ENCODE measurements at regions not wholly inside any gene's neighbourhood (a gene's known extent, or its start where the extent isn't known, plus 50 kb on each side); places are given as distances from the start of the nearest gene placed in this dataset.
"Not testable (repeated sequence)": the region's sequence is repeated elsewhere in the genome, so short reads cannot be mapped to it uniquely, and the experiment has no call there.

GRCh38 chr13:72657379-72657778 is 70.0 kb downstream of the MZT1 start:
- no peak for DNase-seq

- DNase-seq, result no peak
These were observed 71.1 kb downstream of the MZT1 start for GRCh38 chr13:72656357-72656756.

GRCh38 chr13:72653506-72653905 is 73.9 kb downstream of the MZT1 start:
- DNase-seq, result no peak

GRCh38 chr13:72652681-72653080 is 74.7 kb downstream of the MZT1 start:
- DNase-seq, result no peak

GRCh38 chr13:72651144-72651543 is 76.3 kb downstream of the MZT1 start:
- no peak for DNase-seq

GRCh38 chr13:72650051-72650700 is 77.3 kb downstream of the MZT1 start:
- DNase-seq, result no peak

GRCh38 chr13:72648513-72649065 is 78.8 kb downstream of the MZT1 start:
- DNase-seq, result no peak

- no peak for DNase-seq
These were observed 80.0 kb downstream of the MZT1 start for GRCh38 chr13:72647422-72647821.

GRCh38 chr13:72645521-72645920 is 81.9 kb downstream of the MZT1 start:
- DNase-seq, result no peak

GRCh38 chr13:72643311-72643989 is 84.0 kb downstream of the MZT1 start:
- peak; percentile 0 to 35 (median 6) for DNase-seq

GRCh38 chr13:72639377-72639776 is 88.1 kb downstream of the MZT1 start:
- no peak for DNase-seq

- no peak for DNase-seq
These were observed 89.2 kb downstream of the MZT1 start for GRCh38 chr13:72638059-72638815.

GRCh38 chr13:72637561-72637960 is 89.9 kb downstream of the MZT1 start:
- no peak for DNase-seq

- DNase-seq, result no peak
These were observed 92.6 kb downstream of the MZT1 start for GRCh38 chr13:72634859-72635258.

- DNase-seq, result no peak
These were observed 104.9 kb downstream of the MZT1 start for GRCh38 chr13:72622546-72622945.

- DNase-seq, result no peak
These were observed 106.6 kb downstream of the MZT1 start for GRCh38 chr13:72620874-72621273.

GRCh38 chr13:72617951-72618350 is 109.5 kb downstream of the MZT1 start:
- no peak for DNase-seq

- no peak for DNase-seq
These were observed 110.2 kb downstream of the MZT1 start for GRCh38 chr13:72617186-72617585.

- not testable (repeated sequence) for DNase-seq
These were observed 117.1 kb downstream of the MZT1 start for GRCh38 chr13:72610251-72610891.

- DNase-seq, result no peak
These were observed 128.2 kb downstream of the MZT1 start for GRCh38 chr13:72599178-72599743.

GRCh38 chr13:72590091-72590740 is 137.2 kb downstream of the MZT1 start:
- DNase-seq, result no peak

GRCh38 chr13:72586518-72586917 is 140.9 kb downstream of the MZT1 start:
- no peak for DNase-seq

All from activated CD4-positive, CD25-positive, alpha-beta regulatory T cell (primary cell).